ENCODE measurements at regions not wholly inside any gene's neighbourhood (a gene's known extent, or its start where the extent isn't known, plus 50 kb on each side); places are given as distances from the start of the nearest gene placed in this dataset.
"Not testable (repeated sequence)": the region's sequence is repeated elsewhere in the genome, so short reads cannot be mapped to it uniquely, and the experiment has no call there.

DNA sequence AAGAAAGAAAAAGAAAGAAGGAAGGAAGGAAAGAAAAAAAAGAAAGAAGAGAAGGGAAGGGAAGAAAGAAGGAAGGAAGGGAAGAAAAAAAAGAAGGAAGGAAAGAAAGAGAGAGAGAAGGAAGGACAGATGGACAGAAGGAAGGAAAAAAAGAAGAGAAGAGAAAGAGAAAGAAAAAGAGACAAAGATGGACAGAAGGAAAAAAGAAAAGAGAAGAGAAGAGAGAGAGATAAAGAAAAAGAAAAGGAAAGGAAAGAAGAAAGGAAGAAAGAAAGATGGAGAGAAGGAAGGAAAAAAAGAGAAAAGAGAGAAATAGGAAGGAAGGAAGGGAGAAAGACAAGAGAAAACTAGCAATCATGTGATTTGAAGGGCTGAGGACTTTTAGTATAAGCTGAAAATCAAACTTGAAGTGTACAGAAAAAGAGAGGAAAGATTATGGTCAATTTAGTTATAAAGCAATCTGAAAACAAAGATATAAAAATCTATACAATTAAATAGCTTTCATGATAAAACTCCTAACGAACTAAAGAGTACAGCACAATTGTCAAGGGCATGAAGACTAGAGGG is 115.3 kb downstream of the LTN1 start:
- DNase-seq (ENCODE audit: low spot score): no peak

DNA sequence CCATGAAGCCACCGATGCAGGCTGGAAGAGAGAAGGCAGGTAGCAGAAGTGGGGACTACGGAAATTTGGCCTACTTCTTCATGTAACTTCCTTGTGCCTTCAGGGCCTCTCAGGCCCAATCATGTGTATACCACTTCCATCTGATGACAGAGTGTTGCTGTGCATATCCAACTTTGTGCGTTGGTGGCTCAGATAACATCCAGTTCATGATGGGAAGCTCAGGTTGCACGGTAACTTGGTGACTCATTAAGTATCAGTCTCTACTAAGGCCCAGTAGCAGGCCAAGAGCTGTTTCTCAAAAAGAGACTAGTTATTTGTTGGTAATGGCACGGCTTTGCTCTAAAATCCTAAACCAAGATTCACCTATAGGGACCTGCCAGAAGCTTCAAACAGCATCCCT is 117.6 kb downstream of the LTN1 start:
- DNase-seq (ENCODE audit: low spot score): peak; percentile 7

DNA sequence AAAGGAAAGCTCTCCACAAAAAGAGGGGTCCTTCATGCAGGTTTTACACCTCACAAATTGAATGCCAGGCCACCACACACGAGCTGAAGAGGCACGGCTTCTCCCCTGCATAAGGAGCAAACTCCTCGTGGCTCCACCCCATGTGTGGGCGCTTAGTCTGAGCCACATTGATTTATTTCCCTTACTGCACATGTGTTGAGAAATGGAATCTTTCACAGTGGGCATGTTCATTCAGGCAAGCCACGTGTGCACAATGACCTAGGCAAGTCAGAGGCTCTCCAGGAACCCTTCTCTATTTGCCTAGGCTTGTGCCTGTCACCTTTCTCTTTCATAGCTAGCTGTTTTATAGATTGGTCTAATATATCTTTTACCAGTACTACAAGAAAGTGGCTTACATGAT is 120.5 kb downstream of the LTN1 start:
- DNase-seq (ENCODE audit: low spot score): peak; percentile 2

DNA sequence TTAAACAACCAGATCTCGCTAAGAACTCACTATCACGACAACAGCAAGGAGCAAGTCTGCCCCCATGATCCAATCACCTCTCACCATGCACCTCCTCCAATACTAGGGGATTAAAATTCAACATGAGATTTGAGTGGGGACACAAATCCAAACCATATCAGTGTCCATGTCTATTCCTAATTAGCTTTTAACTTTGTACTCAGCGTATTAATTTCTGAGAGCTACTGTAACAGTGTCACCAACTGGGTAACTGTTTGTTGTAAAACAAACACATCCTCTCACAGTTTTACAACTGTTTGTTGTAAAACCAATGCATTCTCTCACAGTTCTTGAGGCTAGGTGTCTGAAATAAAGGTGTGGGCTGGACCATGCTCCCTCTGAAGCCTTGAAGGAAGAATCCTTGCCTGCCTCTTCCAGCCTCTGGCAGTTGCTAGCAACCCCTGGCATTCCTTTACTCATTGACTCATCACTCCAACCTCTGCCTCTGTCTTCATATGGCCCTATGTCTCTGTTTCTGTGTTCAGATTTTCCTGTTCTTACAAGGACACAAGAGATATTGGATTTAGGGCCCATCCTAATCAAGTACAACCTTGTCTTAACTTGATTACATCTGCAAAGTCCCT is 121.2 kb downstream of the LTN1 start:
- DNase-seq (ENCODE audit: low spot score): peak; percentile 45

DNA sequence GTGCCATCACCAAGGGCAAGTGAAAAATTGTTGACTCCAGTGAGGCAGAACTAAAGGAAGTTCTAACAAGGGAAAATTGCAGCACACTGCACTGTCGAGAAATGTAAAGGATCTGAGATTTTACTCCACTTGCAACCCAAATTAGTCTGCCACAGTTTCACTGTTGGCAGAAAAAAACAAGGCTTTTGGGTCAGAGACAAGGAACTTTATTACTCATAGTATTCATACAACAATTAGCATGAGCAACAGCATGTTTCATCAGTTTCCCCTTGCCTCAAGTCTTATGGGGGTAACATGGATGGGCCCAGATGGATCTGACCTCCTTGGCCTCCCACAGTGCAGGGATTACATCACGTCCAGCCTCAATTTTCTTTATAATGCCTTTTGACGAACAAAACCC is 125.3 kb downstream of the LTN1 start:
- DNase-seq (ENCODE audit: low spot score): no peak

DNA sequence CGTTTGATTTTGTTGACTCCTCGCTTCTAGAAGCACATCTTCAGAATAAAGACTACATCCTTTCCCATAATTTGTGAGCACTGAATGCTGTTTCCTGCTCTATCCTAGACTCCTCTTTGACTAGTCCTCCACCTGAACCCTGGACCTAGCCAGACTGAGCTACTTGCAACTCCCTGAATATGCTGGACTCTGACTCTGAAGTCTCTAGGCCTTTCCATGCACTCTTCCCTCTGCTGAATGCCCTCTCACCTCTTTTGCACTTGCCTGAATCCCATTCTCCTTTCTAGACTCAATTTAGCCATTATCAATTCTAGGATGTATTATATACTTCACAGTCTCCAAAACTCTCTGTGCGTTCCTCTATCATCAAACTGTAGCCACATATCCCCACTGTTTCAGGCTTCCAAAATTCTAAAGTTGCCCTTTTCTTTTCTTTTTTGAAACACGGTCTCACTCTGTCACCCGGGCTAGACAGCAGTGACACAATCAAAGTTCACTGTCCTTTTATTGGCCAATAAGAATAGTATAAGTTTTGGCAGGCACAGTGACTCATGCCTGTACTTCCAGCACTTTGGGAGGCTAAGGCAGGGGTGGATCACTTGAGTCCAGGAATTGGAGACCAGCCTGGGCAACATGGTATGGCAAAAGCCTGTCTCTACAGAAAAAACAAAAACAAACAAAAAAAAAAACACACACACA is 127.0 kb downstream of the LTN1 start:
- DNase-seq (ENCODE audit: low spot score): no peak

DNA sequence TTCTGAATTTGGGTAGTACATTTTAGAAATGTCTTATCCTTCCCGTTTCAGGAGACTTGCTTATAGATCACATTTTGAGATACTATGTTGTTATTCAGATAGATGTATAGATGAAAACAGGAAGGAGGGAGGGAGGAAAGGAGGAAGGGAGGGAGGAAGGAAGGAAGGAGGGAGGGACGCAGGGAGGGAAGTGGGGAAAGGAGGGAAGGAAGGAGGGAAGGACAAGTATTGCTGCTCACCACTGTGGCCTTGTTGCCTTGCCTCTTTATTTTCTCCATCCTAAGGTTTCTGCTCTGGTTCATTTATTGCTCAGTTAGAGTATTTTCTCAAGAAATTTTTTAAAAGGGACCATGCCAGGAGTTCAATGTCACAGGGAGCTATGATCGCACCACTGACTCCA is 134.3 kb downstream of the LTN1 start:
- no peak for DNase-seq (ENCODE audit: low spot score)

DNA sequence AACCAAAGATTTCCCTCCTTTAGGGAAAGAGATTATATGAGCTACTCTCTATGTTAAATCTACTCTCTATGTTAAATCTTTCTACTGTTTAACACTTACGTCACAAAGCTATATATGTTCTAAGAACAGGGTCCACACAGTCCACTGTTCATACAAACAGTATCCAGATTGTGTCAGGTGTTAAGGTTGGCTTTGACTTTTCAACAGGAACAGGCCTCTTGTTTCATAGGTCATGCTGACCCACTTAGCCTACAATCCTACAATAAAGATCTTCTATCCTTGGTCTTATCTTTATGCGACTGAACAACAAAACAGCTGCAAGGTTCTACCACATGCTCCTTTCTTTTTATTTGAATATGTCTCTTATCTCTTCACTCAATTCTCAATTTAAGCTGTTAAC is 134.9 kb downstream of the LTN1 start:
- DNase-seq (ENCODE audit: low spot score): no peak

DNA sequence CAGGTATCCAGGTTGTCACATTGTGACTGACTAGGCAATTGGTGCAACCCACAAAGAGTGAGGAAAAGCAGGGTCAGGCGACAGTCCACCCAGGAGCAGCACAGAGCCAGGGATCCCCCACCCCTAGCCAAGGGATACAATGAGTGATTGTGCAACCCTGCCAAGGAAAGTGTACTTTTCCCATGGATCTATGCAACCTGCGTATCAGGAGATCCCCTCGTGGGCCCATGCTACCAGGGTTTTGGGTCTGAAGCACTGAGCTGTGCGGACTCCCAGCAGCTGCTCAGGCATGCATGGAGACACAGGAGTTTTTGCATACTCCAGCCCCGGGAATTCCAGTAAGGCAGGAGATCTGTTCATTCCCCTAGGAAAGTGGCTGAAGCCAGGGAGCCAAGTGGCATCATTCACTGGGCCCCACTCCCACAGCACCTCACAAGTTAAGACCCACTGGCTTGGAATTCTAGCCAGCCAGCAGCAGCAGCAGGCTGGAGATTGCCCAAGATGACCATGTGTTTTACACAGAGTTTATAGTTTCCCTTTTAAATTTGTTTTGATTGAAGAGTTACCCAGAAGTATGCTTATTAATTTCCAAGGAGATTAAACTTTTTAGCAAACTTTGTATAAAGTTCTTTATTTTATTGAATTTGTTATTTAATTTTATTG is 136.0 kb downstream of the LTN1 start:
- DNase-seq (ENCODE audit: low spot score): peak; percentile 74

DNA sequence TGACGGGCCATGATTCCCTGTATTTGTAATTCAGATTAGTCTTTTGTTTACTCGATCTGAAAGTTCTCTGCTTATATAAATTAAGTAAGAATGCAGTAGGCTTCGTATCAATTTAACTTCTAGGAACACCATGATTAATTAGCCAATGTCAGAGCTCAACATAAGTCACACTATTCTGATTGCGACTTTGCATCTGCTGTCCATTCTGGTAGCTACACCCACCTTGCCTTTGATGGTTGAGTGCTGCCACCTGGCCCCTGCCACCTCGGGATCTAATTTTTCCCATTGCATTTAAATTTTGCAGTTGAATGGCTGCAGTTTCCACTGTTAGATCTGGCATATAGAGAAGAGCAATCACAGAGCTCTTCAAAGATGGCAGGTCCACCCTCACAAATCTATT is 140.0 kb downstream of the LTN1 start:
- no peak for DNase-seq (ENCODE audit: low spot score)

DNA sequence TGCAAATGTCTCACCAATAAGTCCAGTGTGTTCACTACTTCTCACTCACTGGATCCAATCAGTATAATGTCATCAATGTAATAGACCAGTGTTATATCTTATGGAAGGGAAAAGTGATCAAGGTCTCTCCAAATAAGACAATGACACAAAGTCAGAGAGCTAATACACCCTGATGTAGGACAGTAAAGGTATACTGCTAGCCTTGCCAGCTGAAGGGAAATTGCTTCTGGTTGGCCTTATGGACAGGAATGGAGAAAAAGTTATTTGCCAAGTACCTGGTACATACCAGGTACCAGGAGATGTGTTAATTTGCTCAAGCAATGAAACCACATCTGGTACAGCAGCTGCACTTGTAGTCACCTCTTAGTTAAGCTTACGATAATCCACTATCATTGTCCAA is 141.0 kb downstream of the LTN1 start:
- no peak for DNase-seq (ENCODE audit: low spot score)

DNA sequence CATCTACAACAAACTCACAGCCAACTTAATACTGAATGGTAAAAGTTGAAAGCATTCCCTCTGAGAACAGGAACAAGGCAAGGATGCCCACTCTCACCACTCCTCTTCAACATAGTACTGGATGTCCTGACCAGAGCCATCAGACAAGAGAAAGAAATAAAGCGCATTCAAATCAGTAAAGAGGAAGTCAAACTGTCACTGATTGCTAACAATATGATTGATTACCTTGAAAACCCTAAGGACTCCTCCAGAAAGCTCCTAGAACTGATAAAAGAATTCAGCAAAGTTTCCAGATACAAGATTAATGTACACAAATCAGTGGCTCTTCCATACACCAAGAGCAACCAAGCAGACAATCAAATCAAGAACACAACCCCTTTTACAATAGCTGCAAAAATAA is 153.4 kb downstream of the LTN1 start:
- DNase-seq (ENCODE audit: low spot score): not testable (repeated sequence)

DNA sequence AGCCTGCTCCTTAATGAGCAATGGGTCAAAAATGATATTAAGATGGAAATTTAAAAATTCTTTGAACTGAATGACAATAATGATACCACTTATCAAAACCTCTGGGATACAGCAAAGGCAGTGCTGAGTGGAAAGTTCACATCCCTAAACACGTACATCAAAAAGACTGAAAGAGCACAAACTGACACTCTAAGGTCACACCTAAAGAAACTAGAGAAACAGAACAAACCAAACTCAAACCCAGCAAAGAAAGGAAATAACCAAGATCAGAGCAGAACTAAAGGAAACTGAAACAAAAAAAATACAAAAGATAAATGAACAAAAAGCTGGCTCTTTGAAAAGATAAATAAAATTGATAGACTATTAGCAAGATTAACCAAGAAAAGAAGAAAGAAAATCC is 155.3 kb downstream of the LTN1 start:
- DNase-seq (ENCODE audit: low spot score): not testable (repeated sequence)

DNA sequence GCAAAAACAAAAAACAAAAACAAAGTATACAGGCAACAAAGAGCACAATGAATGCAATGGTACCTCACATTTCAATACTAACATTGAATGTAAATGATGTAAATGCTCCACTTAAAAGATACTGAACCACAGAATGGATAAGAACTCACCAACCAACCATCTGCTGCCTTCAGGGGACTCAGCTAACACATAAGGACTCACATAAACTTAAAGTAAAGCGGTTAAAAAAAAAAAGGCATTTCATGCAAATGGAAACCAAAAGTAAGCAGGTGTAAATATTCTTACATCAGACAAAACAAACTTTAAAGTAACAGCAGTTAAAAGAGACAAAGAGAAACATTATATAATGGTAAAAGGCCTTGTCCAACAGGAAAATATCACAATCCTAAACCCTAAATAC is 156.1 kb downstream of the LTN1 start:
- DNase-seq (ENCODE audit: low spot score): not testable (repeated sequence)

DNA sequence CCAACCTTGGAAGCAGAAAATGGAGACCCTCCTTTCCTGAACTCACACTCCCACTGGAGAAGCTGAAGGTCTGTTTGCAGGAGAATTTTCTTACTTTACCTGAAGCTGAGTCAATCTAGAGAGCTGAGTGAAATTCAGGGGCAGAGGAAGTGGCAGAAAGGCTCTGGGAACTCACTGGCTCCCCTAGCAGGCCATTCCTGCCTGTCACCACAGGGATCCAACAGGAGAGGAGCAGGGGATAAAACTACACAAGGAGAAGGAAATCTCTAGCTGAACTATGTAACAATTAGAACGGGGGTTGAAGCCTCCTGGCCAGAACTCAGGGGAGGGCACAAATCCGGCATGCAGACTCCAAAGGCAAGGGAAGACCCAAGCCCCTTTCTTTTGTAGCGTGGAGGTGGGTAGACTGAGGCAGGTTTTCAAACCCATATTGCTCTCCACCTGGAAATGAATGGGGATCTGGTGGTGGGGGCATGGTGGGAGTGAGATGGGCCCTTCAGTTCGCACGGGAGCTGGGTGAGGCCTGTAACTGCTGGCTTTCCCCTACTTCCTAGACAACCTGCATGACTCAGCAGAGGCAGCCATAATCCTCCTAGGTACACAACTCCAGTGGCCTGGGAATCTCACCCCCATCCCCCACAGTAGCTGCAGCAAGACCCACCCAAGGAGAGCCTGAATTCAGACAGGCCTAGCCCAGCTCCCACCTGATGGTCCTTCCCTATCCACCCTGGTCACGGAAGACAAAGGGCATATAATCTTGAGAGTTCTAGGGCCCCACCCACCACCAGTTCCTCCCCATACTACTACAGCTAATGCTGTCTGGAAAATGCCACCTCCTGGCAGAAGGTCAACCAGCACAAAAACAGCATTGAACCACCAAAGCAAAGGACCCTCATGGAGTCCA is 158.1 kb downstream of the LTN1 start:
- no peak for DNase-seq (ENCODE audit: low spot score)

DNA sequence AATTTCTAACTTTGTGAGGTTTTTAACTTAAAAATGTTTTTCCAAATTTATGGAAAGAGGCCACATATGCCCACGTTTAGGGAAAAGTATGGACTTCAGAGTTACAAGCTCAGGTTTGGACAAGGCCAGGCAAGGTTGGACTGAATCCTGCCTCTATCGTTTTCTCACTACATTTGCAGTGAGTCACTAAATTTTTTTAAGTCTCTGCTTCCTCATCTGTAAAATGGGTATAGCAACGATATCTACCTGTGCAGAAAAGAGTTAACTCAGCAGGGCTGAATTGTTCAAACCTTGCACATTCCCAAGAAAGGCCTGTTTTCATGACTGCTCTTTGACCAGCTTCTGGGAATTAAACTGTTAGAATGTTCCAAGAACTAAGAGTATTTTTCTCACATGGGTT is 159.1 kb downstream of the LTN1 start:
- no peak for DNase-seq (ENCODE audit: low spot score)

DNA sequence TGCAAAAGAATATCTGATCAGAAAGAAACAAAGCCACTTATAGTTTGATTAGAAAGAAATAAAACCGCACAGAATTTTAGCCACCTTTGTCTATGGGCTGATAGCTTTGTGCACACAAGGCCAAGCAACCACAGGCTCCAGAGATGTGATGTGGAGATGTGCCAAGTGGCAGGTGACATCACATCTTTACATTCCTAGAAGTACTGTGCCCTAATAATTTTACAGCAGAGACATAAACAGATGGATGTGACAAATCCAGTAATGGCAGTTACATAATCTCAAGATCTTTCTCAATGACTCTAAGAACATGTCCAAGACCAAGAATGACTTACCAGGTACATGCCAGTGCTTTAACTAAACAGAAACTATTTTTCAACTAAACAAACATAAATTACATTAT is 159.5 kb downstream of the LTN1 start:
- peak; percentile 60 for DNase-seq (ENCODE audit: low spot score)

DNA sequence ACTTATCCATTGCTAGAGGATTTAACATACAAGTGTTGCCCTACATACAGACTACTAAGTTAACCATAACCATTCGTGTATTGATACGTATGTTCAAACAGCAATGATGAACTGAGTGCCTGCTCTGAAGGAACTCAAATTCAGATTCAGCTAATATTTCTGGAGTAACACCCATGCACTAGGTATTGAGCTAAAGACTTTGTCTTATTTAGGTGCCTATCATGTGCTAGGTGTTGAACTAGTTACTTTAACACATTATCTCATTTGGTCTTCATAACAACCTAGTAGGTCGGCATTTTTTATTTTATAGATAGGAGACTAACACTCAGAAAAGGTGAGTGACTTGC is 160.0 kb downstream of the LTN1 start:
- no peak for DNase-seq (ENCODE audit: low spot score)

DNA sequence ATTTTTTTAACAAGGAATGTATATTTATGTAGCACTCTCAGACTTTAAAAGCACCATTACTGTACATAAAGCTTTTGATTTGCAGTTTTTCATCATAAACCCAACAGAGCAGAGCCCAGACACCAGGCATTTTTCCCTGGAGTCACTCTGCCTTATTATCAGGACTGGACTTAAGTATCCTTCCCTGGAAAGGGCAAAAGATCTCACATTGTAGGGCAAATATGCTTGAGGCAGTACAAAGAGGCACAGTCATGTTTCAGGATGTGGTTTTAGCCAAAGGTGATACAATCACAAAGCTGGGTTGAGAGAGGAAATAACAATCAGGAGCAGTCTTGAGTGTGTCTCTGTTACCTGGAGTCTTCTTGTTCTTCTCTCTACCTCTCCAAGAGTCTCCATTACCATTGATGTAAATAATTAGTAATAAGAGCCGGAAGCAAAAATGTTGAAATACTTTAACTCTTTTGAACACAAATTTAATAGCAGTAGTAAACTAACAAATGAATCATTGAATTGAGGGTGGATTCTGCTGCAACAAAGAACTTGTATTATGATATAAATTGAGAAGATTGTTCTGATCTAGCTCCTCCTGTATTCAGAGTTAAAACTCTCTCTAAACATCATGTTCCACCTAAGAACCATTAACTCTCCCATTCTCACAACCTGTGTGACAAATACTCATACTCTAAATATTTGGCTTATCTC is 160.5 kb downstream of the LTN1 start:
- DNase-seq (ENCODE audit: low spot score): peak; percentile 87

DNA sequence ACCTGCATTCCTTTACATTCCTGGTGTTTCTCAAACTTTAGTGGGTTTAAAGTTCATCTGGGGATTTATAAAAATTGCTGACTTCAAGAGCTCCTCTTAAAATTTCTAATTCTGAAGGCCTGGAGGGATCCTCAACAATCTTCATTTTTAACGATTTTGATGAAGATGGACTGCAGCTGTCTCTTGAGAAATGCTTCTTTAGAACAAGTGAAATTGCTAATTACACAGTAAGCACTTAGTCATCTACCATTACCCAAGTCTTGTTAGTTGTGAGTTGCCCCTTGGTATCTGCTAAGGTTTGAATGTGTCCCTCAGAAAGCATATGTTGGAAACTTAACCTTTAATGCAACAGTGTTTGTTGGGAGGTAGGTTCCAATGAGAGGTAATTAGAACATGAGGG is 163.7 kb downstream of the LTN1 start:
- DNase-seq (ENCODE audit: low spot score): no peak

DNA sequence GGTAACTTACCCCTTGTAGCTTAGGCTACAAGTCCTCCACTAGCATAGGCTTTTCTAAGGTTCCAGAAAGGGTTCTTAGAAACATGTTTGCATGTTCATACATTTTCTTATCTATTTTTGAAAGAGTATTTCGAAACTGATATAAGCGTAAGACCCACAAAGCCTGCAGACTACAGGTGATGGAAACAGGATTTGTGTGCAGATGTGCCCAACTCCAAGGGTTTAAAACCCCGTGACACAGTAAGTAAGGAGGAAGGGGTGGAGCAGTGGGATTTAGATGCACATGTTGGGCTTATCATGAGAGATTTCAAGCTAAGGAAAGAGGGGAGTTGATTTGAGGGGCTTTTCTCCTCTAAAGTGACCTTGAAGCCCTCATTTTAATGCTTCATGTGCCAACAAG is 164.7 kb downstream of the LTN1 start:
- DNase-seq (ENCODE audit: low spot score): no peak

DNA sequence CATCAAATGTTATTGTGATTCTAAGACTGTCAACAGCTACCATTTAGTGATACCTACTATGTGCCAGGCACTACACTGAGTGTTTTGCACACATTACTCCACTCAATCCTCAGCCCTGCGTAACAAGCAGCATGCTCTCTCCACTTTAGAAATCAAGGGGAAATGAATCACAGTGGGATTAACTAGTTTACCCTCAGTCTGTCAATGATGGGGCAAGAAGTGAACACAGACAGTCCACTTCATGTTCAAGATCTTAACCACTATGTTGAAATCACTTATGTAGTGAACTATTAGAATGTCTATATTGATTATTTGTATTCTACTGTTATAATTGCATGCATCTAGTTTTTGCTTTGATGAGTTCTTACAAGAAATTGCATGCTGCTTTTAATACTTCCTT is 165.3 kb downstream of the LTN1 start:
- DNase-seq (ENCODE audit: low spot score): no peak
